GM18861 (cell line): ENCODE measurements at regions not wholly inside any gene's neighbourhood (a gene's known extent, or its start where the extent isn't known, plus 50 kb on each side); places are given as distances from the start of the nearest gene placed in this dataset.
A peak's percentile ranks its signal among the peaks of the same experiment; 100 is the strongest.
"Not testable (repeated sequence)": the region's sequence is repeated elsewhere in the genome, so short reads cannot be mapped to it uniquely, and the experiment has no call there.

Source experiments
- ATAC-seq: cut with Tn5 transposase; IDR thresholded peaks from one replicate; pipeline ENCODE4 v1.9.1; 2021; ENCODE audit not compliant: unreplicated experiment

DNA sequence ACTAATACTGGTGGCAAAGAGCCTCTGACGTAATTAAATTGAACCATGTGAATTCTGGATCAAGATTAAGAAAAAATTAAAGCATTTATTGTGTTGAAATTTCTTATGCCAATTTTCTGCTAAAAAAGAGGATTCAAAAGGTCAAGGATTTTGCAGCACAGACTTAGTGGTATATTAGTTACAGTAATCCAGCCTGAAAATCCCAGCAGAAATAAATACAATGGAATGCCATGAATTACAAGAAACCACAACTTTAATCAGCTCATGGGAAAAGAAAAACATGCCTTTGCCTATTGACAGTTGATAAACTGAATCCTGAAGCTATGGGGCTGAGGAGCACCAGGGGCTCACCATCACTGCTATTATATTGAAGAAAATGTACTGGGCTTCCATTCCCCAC lies 114.8 kb upstream of the SATB2 start:
- ATAC-seq: no peak

DNA sequence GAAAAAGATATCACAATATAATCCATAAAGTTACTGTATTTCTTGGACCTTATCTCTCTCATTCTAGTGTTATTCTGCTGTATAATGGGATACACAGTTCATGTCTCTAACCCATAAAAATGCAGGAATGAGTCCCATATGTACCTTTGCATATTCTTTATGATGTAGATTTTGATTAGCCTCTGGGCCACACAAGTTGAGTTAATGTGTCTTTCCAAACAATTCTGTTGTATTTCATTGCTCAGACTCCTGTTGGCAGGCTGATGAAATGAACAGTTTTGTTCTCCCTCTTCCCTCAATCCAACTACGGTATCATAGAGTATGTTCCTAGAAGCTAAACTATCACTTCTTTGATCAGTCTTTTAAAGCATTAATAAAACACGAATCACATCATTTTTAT lies 113.2 kb upstream of the SATB2 start:
- ATAC-seq: no peak

GRCh38 chr2:199569336-199569735 lies 111.6 kb upstream of the SATB2 start:
- ATAC-seq: no peak

DNA sequence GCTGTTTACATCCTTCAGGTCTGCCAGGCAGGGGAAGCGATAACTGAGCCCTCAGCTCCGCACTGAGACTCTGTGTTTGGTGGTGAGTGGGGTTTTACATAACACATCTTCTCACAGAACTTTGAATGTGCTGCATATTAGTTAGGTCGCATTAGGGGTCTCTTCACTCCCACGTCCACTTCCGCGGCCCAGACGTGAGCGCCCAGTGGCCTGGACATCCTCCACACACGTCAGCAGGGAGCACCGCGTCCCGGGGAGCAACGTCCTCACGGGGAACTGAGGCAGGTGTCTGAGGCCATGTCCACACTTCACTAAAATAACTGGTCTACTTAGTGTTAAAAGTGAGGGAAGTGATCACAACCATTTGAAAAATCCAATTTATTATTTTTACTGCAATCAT lies 100.4 kb upstream of the SATB2 start:
- ATAC-seq: no peak

DNA sequence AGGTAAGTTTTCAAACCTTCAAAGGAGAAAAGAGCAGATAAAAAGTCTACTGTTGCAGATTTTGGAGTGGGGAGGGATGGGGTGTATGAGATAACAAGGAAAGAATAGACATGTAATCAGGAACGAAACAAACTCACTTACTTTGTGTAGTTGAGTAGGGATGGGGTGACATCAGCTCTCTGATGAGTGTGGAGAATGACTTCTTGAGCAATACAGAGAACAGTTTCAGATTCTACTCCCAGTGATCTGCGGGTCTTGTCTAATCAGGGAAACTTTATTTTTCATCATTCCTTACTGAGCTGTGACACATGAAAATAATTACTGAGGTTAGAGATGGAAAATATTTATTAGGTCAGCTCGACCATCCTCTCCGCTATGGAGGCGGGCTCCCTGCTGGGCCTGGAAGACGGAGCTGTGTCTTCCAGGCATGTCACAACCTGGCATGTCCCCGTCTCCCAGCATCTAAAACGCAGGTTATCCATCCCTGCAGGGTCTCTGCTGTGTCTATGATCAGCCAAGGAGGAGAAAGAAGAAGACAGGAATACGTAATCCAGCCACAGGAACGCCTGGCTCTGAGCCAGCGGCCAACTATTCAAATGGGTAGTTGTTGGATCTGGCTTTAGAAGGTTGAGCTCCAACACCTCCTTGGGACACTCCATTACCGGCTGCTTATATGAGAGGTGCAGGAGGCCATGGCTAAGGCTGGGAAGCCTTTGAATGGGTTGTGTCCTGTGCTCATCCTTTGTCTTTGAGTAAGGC lies 99.0 kb upstream of the SATB2 start:
- ATAC-seq: no peak

- ATAC-seq: no peak
Observed at GRCh38 chr2:199554026-199554425, 96.3 kb upstream of the SATB2 start.

GRCh38 chr2:199552141-199552540 lies 94.4 kb upstream of the SATB2 start:
- ATAC-seq: no peak

DNA sequence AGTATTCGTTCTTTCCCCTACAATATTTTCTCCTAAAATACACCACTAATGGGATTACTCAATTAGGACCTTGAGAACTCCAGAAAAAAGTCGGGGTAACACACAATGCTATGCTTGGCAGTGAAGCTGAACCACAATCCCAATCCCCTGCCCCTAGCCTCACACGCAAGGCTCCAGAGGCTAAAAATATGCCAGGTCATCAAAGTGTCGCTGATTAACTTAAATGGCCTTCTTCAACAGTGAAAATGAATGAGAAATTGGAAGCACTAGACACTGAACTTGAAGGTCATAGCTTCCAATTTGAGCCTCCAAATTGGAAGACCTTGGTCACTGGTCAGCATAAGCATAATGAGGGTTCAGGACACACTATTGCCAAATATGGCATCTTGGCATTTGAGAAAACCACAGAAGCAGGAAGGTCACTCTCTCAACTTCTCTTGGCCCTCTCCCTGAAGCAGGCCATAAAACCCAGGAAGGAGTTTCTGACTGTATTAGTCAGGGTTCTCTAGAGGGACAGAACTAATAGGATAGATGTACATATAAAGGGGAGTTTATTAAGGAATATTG lies 86.0 kb upstream of the SATB2 start:
- no peak for ATAC-seq

- no peak for ATAC-seq
Observed at GRCh38 chr2:199535445-199536177, 77.9 kb upstream of the SATB2 start.

GRCh38 chr2:199533873-199534272 lies 76.1 kb upstream of the SATB2 start:
- not testable (repeated sequence) for ATAC-seq

DNA sequence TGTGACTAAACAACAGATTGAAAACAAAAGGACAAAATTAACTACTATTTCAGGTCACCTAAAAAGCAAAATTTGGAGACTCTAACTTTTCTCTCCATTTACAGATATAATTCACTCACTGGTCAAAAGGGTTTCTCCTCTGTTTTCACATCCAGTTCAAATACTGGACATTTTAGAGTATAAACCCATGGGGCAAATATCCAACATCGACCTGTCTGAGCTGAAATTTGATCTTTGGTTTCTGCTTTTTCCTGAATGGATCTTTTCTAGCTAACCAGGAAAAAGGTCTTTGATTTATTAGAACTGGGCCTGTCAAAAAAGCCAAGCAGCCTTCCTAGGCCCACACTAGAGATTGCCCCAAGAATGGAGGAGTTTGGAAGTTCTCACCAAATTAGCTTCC lies 69.3 kb upstream of the SATB2 start:
- no peak for ATAC-seq

- ATAC-seq: no peak
Observed at GRCh38 chr2:199524689-199525574, 67.2 kb upstream of the SATB2 start.

DNA sequence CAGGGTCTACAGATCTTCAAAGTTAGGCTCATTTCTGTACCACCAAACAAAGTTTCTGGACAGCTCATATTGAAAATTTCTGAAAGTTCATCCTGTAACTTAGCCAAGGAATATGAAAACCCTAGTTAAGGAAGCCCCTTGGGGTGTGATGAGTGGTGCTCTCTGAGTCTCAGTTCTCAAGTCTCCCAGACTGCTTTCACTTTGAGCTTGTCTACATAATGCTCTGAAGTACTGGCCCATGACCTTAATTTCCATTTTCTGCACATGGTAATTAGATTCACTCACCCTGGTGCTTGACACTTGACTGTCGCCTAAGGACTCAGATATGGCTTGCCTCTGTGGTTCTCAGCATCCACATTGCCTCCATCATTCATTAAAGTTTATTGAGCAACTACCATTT lies 51.7 kb upstream of the SATB2 start:
- ATAC-seq: peak; percentile 89
